Activated naive CD8-positive, alpha-beta T cell treated with anti-CD3 and anti-CD28 coated beads, Interleukin-2, amount 50 U/mL, for 24 hours (primary cell): ENCODE measurements at regions not wholly inside any gene's neighbourhood (a gene's known extent, or its start where the extent isn't known, plus 50 kb on each side); places are given as distances from the start of the nearest gene placed in this dataset.
A peak's percentile ranks its signal among the peaks of the same experiment; 100 is the strongest.

Experiments used
- ATAC-seq: fragments of 150-1000 bp; cut with Tn5 transposase; one replicate; pipeline ENCODE4 v1.10.0; 2021
- DNase-seq: peaks from one replicate; pipeline ENCODE4 v3.0.0; 2021
- H3K27ac Mint-ChIP-seq: one replicate; pipeline ENCODE4 v1.8.0; 2021; ENCODE audit warnings: mild to moderate bottlenecking, mixed read lengths
- H3K27me3 Mint-ChIP-seq: one replicate; pipeline ENCODE4 v1.8.0; 2021; ENCODE audit warnings: mixed read lengths
- H3K36me3 Mint-ChIP-seq: one replicate; pipeline ENCODE4 v1.8.0; 2021; ENCODE audit warnings: low read depth, mixed read lengths
- H3K4me1 Mint-ChIP-seq: one replicate; pipeline ENCODE4 v1.8.0; 2021; ENCODE audit warnings: mixed read lengths
- H3K4me3 Mint-ChIP-seq: one replicate; pipeline ENCODE4 v1.8.0; 2021; ENCODE audit warnings: mild to moderate bottlenecking, moderate library complexity, mixed read lengths
- H3K9me3 Mint-ChIP-seq: one replicate; pipeline ENCODE4 v1.8.0; 2021; ENCODE audit warnings: mixed read lengths

GRCh38 chr10:4775808-4776207 is 50.2 kb upstream of the AKR1E2 start:
- no peaks in the 10 kb centered on the region for H3K9me3 Mint-ChIP-seq

GRCh38 chr10:4772202-4772570 is 53.8 kb upstream of the AKR1E2 start:
- Mint-ChIP-seq H3K4me1 (peaks cover 10% of the 10 kb centered on the region), H3K36me3 (no peaks in the 10 kb centered on the region), H3K4me3 (no peak overlapping the region), H3K27me3 (peaks cover 35% of the 10 kb centered on the region), H3K27ac (no peak overlapping the region), H3K9me3 (no peaks in the 10 kb centered on the region)
- ATAC-seq (no peak), DNase-seq (no peak)

More at GRCh38 chr10:4775808-4776207, 50.2 kb upstream of the AKR1E2 start:
- H3K27me3 Mint-ChIP-seq = peaks cover 31% of the 10 kb centered on the region
- peak overlapping the region; percentile 66 for H3K27ac Mint-ChIP-seq
- ATAC-seq (peak; percentile 78), DNase-seq (no peak)
- no peaks in the 10 kb centered on the region for H3K36me3 Mint-ChIP-seq
- H3K4me3 Mint-ChIP-seq = no peak overlapping the region
- H3K4me1 Mint-ChIP-seq = peaks cover 10% of the 10 kb centered on the region

GRCh38 chr10:4771554-4772201 is 54.3 kb upstream of the AKR1E2 start:
- Mint-ChIP-seq H3K4me3 (no peak overlapping the region), H3K36me3 (no peaks in the 10 kb centered on the region), H3K27ac (no peak overlapping the region), H3K4me1 (peaks cover 10% of the 10 kb centered on the region), H3K27me3 (peaks cover 37% of the 10 kb centered on the region), H3K9me3 (no peaks in the 10 kb centered on the region)
- DNase-seq (no peak), ATAC-seq (no peak)

- ATAC-seq (no peak), DNase-seq (no peak)
- Mint-ChIP-seq H3K27me3 (peaks cover 44% of the 10 kb centered on the region), H3K27ac (no peak overlapping the region), H3K36me3 (no peaks in the 10 kb centered on the region), H3K9me3 (no peaks in the 10 kb centered on the region), H3K4me1 (peaks cover 5% of the 10 kb centered on the region), H3K4me3 (no peak overlapping the region)
These were observed 55.0 kb upstream of the AKR1E2 start for GRCh38 chr10:4770801-4771553.

- Mint-ChIP-seq H3K4me3 (no peak overlapping the region), H3K4me1 (peaks cover 7% of the 10 kb centered on the region), H3K27me3 (peaks cover 42% of the 10 kb centered on the region), H3K27ac (no peak overlapping the region), H3K36me3 (no peaks in the 10 kb centered on the region), H3K9me3 (no peaks in the 10 kb centered on the region)
- no peak for DNase-seq
- ATAC-seq = no peak
These were observed 57.6 kb upstream of the AKR1E2 start for GRCh38 chr10:4768416-4768815.

GRCh38 chr10:4767033-4767814 is 58.8 kb upstream of the AKR1E2 start:
- Mint-ChIP-seq H3K27me3 (peaks cover 35% of the 10 kb centered on the region), H3K4me1 (peaks cover 7% of the 10 kb centered on the region), H3K9me3 (no peaks in the 10 kb centered on the region), H3K27ac (no peak overlapping the region), H3K36me3 (no peaks in the 10 kb centered on the region), H3K4me3 (no peak overlapping the region)
- DNase-seq (no peak), ATAC-seq (no peak)

- DNase-seq (no peak), ATAC-seq (no peak)
- Mint-ChIP-seq H3K36me3 (no peaks in the 10 kb centered on the region), H3K9me3 (no peaks in the 10 kb centered on the region), H3K27ac (no peak overlapping the region), H3K27me3 (peaks cover 31% of the 10 kb centered on the region), H3K4me1 (peaks cover 7% of the 10 kb centered on the region), H3K4me3 (no peak overlapping the region)
These were observed 59.6 kb upstream of the AKR1E2 start for GRCh38 chr10:4766454-4766853.

GRCh38 chr10:4765428-4765827 is 60.6 kb upstream of the AKR1E2 start:
- H3K4me3 Mint-ChIP-seq = no peak overlapping the region
- no peak overlapping the region for H3K27ac Mint-ChIP-seq
- H3K4me1 Mint-ChIP-seq = peaks cover 7% of the 10 kb centered on the region
- ATAC-seq = no peak
- no peaks in the 10 kb centered on the region for H3K36me3 Mint-ChIP-seq
- no peaks in the 10 kb centered on the region for H3K9me3 Mint-ChIP-seq
- H3K27me3 Mint-ChIP-seq = peaks cover 31% of the 10 kb centered on the region
- DNase-seq = no peak

- no peak for DNase-seq
These were observed 62.0 kb upstream of the AKR1E2 start for GRCh38 chr10:4763960-4764428.

GRCh38 chr10:4763513-4763912 is 62.5 kb upstream of the AKR1E2 start:
- Mint-ChIP-seq H3K27me3 (peaks cover 32% of the 10 kb centered on the region), H3K9me3 (no peaks in the 10 kb centered on the region), H3K27ac (no peak overlapping the region), H3K36me3 (no peaks in the 10 kb centered on the region), H3K4me1 (peaks cover 7% of the 10 kb centered on the region), H3K4me3 (no peak overlapping the region)
- no peak for ATAC-seq
- no peak for DNase-seq

More at GRCh38 chr10:4763960-4764428, 62.0 kb upstream of the AKR1E2 start:
- ATAC-seq = no peak
- peaks cover 7% of the 10 kb centered on the region for H3K4me1 Mint-ChIP-seq
- H3K27ac Mint-ChIP-seq = no peak overlapping the region
- H3K9me3 Mint-ChIP-seq = no peaks in the 10 kb centered on the region
- no peak overlapping the region for H3K4me3 Mint-ChIP-seq
- H3K36me3 Mint-ChIP-seq = no peaks in the 10 kb centered on the region
- peaks cover 34% of the 10 kb centered on the region for H3K27me3 Mint-ChIP-seq

GRCh38 chr10:4758256-4758655 is 67.8 kb upstream of the AKR1E2 start:
- ATAC-seq = no peak
- H3K36me3 Mint-ChIP-seq = no peaks in the 10 kb centered on the region
- DNase-seq = no peak
- H3K4me1 Mint-ChIP-seq = no peaks in the 10 kb centered on the region
- no peak overlapping the region for H3K4me3 Mint-ChIP-seq
- H3K27me3 Mint-ChIP-seq = peaks cover 20% of the 10 kb centered on the region
- H3K9me3 Mint-ChIP-seq = no peaks in the 10 kb centered on the region
- no peak overlapping the region for H3K27ac Mint-ChIP-seq

- ATAC-seq (no peak), DNase-seq (no peak)
- Mint-ChIP-seq H3K4me3 (no peak overlapping the region), H3K27me3 (peaks cover 27% of the 10 kb centered on the region), H3K9me3 (no peaks in the 10 kb centered on the region), H3K4me1 (no peaks in the 10 kb centered on the region), H3K36me3 (no peaks in the 10 kb centered on the region), H3K27ac (no peak overlapping the region)
These were observed 70.6 kb upstream of the AKR1E2 start for GRCh38 chr10:4755286-4755989.

GRCh38 chr10:4754143-4754542 is 71.9 kb upstream of the AKR1E2 start:
- no peaks in the 10 kb centered on the region for H3K36me3 Mint-ChIP-seq
- H3K27me3 Mint-ChIP-seq = peaks cover 28% of the 10 kb centered on the region
- H3K9me3 Mint-ChIP-seq = no peaks in the 10 kb centered on the region
- ATAC-seq (no peak), DNase-seq (no peak)
- H3K4me3 Mint-ChIP-seq = no peak overlapping the region
- no peak overlapping the region for H3K27ac Mint-ChIP-seq
- no peaks in the 10 kb centered on the region for H3K4me1 Mint-ChIP-seq

- peaks cover 30% of the 10 kb centered on the region for H3K27me3 Mint-ChIP-seq
- H3K4me1 Mint-ChIP-seq = no peaks in the 10 kb centered on the region
- ATAC-seq (no peak), DNase-seq (no peak)
- no peak overlapping the region for H3K4me3 Mint-ChIP-seq
- H3K9me3 Mint-ChIP-seq = no peaks in the 10 kb centered on the region
- H3K36me3 Mint-ChIP-seq = no peaks in the 10 kb centered on the region
- H3K27ac Mint-ChIP-seq = no peak overlapping the region
These were observed 74.8 kb upstream of the AKR1E2 start for GRCh38 chr10:4751211-4751610.
